HG03521 (cell line): ENCODE measurements at regions not wholly inside any gene's neighbourhood (a gene's known extent, or its start where the extent isn't known, plus 50 kb on each side); places are given as distances from the start of the nearest gene placed in this dataset.

Experiments
- ATAC-seq: cut with Tn5 transposase; IDR thresholded peaks from one replicate; pipeline ENCODE4 v1.9.1; 2021; ENCODE audit warnings: mild to moderate bottlenecking, moderate library complexity; ENCODE audit not compliant: unreplicated experiment

DNA sequence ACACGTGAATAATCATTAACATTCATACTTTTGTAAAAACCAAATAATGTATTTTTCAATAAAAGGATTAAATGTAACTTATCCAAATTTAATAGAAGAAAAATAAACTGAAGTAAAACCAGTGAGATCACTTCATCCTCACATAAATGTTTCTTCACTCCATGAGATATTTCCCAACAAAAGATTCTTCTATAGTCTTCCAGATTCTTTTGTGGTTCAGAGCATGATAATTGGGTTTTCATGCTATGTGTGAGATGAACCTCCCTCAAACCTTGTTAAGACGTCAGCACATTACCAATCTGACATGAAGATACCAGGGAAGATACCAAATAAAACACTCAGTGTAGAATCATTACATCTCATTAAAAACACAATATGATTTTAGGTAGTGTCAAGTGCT, 62.9 kb upstream of the OXGR1 start:
- no peak for ATAC-seq

DNA sequence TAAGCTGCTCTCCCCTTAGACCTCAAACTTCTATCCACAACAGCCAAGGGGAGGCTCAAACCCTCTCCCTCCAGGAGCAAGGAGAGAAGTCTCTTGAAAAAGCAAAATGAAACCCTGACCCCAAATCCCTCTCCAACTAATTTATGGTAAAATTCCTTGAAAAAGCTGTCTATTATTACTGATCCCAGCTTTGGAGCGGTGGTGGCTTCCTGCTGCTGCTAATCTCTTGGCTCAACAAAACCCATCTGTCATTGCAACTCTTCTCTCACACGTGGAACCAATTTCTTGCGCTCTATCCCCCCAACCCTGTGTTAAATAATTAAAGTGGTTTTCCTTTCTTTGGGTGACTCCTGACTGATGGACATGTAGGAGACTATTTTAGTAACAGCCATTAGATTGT, 64.1 kb upstream of the OXGR1 start:
- no peak for ATAC-seq

DNA sequence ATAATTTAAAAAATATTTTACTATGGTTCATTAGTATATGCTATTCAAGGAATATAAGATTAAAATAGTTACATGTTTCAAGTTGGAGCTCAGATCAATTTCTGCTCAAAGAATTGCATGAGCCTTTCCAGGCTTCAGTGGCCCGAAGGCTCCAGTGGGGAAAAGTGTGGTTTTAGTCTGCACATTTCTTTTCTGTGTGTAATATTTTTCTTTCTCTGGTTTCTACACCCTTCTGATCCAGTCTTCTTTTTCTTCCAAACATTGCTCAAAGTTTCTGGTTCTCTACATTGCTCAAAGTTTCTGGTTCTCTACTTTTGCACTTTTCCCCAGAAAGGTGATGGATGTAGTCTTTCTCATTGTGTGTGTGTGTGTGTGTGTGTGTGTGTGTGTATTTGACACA, 64.7 kb upstream of the OXGR1 start:
- ATAC-seq: no peak

DNA sequence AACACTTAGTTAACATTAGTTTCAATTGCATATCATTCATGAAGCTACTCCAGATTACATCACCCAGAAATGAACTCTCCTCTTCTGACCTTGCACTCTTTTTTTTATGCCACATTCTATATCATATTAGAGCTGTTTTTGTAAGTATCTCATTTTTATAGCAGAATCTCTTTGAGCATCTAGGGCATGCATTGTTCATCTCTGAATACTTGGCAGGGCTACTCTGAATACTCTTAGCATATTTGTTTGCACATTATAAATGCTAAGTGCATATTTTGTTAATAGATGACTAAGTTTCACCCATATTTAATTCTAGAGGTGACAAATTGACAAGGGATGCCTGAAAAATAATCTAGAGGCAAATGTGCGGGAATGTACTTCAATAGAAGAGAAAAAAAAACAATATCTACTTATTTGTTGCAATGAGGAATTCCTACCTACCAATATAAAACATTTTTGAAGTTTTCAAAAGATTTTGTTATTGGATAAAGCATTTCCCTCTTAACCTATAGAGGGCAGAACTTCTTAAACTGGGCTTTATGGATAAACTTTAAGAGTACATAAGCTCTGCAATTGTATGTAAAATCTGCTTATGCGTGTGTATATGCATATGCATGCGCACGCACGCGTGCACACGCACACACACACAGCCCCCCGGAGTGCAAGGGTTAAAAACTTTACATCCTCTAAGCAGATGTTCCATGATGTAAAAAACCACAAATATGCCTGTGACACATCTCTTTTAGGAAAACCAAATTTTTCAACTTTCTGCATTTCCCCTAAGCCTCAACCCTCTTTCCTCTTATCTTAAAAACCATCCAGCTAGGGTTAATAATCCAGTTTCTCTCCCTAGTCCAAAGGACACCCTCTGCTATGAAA, 73.0 kb upstream of the OXGR1 start:
- ATAC-seq: no peak

DNA sequence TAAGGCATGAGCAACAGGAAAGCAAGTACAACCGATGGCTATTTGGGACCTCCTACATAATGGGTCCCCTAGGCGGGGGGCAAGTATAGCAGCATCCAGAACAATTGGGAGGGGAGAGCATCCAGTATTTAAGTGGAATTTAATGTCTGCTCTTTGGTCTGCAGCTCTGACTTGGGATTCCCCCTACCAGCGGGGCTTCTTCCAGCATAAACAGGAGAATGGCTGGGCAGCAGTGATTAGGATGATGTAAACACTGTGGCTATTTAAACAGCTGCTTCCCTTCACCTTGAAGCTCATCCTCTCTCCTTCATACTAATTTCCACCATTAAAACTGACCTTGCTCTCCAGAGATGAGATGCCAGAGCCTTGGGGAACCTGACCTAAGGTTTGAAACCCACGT, 73.9 kb upstream of the OXGR1 start:
- no peak for ATAC-seq

DNA sequence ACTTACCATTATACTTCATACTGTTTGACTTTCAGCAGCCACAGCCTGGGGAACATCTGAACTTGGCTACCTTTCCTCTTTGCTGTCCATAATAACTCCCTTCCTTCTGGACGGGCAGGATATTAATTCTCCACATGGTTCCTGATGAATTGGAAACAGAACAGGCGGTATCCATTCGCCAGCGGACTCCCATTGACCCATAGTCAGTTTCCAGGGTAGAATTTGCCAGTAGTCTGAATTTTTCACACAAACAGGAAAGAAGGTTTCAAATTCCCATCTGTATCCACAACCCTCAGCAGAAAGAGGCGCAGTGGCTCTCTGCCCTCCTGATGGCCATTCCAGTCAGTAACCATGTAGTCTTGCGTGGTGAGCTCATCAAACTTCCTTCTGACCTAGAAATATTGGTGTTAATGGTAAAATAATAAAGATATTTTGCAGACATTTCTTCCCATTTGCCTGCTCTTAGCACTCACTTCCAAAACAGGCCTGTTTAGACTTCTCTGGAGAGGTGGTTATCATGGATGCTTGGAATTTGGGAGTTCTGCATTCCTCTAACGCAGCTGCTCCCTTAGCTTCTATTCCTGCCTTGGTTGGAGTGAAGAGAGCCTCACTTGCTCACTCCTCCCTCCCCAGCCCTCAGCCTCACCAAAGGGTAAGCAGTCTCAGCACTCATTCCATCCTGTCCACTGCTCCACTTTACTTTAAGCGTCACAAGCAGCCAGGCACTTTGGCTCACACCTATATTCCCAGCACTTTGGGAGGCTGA, 75.0 kb upstream of the OXGR1 start:
- ATAC-seq: no peak

DNA sequence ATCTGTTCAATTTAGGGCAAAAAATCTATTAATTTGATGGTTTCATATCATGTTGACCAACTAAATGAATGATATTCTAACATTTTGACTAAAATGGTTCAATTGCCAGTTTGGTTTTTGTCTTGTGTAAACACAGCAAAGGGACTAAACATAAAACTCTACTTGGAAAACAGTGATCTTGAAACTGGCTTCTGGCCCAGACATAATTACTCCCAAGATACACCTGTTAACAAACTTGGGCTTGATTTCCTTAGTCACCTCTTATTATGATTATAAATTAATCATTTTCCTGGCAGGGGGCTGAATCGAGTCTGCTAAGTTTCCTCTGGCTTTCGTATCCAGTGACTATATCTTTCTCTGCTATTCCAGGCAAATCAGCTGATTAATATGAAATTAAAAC, 78.0 kb upstream of the OXGR1 start:
- no peak for ATAC-seq

DNA sequence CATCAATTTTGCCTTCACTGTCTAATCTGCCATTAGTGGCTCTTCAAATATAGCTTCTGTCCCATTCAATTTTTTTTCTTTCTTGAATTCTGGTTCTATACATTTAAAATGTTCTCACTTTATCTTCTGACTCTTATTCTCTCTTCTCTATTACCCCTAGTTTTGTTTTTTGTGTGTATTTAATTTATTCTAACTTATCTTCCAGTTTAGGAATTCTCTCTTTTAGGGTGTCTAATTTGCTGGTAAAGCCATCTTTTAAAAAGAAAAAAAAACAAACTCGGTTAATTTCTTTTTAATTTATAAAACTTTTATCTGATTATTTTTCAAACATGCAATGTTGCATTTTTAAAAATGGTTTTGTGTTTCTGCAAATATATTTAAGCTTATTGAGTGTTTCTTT, 80.3 kb upstream of the OXGR1 start:
- ATAC-seq: no peak

DNA sequence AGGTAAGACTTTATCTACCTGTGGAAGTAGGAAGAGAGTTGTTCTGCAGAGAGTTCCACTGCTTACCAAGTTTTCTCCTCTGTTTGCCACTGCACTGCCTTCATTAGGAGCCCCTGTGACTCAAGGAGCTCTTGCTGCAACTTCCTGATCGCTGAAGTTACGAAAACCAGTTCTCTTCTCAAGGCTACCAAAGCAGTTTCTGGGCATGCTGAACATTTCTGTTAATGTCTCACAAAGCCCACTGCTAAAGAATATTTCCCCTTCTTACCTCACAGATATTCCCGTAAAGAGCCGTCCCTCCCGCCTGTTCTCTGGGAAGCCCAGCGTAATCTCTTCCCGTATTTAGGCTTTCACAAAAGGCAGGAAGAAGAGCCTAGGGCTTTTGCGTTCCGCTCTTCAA, 82.6 kb upstream of the OXGR1 start:
- ATAC-seq: no peak

DNA sequence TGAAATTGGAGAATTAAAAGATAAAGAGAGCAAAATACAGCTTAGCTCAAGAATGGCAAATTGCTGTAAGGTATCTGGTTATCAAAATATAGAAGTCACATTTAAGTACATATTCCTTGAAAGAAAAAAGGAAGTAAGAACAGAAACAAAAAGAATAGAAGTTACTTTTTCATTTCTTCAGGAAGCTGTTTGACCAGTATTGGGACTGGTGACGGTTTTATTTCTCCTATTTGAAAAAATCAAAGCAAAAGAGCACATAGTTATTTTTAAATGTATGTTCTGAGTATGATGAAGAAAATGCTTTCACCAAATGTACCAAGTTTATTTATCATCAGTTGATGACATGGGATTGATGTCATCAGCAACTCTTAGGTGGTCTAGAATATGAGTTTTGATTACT, 83.1 kb upstream of the OXGR1 start:
- ATAC-seq: no peak

DNA sequence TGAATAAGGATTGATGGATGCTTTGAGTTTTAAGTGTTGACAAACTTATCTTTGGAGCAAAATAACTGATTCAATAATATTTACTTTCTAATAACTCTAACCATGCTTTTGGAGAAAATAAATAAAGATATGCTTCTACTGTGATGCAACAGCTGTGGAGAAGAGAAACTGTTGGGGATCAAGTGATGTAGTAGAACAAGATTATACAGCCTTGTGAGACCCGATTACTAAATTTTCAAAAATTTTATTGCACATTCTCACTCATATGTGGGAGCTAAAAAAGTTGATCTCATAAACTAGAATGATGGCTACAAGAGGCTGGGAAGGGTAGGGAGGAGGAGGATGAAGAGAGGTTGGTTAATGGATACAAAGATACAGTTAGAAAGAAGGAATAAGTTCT, 85.5 kb upstream of the OXGR1 start:
- ATAC-seq: no peak

DNA sequence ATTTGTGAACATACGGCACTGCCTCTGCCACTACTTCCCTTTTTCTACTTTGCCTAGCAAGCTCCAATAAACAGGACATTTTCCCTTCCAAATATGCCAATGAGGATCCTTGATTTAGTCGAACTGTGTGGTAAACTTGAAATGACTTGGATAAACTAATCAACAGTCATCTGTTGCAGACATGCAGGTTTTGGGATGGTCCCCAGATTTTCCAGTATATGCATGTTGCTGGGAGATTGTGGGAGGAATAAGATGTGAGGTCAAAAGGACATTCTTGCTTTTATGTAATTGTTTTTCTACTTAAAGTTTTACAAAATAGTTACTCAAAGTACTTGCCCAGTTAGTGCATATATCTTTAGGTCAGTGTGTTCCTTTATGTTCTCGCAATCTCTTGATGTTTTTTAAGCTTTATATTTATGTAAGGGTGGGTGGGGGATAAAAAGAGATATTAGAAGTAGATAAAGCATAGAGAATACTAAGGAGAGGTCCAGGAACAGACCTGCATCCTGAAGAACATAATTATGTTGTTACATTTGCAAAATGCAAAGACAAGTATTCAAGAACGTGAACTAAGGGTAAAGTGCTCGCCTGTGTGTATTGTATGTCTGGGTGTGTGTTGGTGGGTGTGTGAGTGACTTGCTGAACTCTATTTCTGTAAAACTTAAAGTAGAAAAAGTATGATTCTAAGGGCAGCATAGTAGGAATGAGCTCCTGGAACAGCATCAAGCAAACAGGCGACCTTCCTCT, 88.4 kb upstream of the OXGR1 start:
- ATAC-seq: no peak

DNA sequence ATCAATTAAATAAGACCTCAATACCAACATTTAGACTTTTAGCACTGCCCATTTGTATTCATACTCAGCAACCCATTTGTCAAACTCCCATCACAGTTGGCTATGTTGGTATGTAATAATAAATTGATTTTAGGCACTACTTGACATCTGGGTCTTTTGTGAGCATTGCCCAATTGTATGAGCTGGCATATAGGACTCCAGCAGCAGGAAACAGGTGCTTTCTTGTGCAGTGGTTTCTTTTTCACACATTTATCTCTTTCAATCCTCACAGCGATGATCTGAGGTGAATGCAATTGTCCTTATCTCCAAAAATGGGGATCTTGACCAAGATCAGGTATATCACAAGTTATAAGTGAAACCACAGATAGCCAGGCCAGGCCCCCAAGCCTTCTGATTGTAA, 96.9 kb upstream of the OXGR1 start:
- no peak for ATAC-seq

DNA sequence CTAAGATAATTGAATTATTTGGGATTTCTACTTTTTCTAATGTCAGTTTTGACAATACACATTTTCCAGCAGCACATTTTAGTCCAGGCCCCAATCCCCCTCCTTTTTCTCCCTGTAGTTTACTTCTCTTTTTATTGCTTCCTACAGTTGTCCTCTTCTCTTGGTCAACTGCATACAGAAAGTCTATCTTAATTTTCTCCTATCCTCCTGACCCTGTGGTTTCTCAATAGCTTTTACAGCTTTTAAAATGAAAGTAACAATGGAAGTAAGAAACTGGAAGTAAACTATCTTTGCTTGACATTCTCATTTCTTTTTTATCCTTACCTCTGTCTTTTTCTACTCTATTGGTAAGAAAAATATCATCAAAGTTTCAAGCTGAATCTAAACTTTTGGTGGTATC, 106.5 kb upstream of the OXGR1 start:
- ATAC-seq: no peak

DNA sequence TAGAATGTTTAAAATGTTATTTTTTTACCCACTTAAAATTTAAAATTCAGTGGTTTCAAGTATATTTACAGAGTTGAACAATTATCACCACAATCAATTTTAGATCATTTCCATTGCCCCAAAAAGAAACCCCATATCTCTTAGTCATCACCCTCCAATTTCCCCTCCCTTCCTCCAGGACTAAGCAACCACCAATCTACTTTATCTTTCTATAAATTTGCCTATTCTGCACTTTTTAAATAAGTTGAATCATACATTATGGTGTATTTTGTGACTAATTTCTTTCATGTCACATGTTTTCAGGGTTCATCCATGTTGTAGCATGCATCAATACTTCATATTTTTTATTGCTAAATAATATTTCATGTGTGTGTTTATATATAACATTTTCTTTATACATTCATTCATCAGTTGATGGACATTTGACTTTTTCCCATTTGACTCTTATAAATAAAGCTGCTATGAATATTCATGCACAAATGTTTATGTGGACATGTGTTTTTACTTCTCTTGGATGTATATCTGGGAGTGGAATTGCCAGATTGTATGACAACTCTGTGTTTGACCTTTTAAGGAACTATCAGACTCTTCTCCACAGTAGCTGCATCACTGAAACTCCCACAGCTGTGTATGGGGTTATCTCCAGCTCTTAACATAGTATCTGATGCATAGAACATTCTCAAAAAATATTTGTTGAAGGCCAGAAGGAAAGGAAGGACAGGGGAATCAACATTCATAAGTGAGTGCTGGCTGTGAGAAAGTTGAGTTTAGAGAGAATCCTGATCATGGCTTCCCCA, 107.8 kb upstream of the OXGR1 start:
- ATAC-seq: no peak

DNA sequence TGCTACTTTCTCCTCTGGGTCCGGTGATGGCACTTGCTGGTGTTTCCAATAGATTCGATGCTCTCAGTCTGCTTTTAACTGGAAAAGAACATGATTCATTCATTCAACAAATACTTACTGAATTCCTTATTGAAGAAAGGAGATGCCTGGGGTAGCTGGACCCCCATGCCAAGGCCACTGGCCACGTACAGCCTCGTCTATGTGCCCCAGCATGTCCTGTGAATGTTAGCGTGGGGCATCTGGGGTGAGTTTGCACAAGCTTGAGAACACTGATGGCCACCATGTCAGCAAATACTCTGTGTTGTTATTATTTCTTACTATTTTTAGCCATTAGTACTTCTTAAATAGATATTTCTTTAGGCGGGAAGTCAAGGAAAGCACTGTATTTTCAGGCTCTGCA, 112.0 kb upstream of the OXGR1 start:
- ATAC-seq: no peak

DNA sequence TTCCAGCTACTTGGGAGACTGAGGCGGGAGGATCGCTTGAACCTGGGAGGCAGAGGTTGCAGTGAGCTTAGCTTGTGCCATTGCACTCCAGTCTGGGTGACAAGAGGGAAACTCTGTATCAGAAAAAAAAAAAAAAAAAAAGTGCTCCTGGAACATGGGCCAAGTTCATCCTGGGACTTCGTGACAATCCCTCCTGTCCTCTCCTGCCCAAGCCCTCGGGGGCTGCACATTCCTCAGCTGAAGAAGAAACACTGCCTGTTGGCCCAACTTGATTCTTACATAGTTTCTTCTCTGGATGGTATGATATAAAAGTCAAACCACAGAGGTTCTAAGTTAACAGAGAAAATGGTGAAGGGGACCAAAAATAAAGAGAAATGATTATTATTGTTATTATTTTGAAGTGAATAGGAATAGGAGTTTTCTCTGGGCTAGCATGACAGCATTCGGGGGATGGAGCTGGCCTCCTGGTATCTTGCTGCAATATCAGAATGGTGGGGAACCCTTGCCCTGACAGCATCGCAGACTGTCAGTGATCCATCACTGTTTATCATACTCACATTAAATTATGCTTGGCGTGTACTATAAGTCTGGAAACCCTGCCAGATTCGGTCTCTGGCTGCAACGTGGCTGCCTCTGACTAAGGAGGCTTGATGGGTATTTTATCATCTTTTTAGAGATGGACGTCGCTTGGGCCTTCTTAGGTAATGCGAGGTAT, 113.7 kb upstream of the OXGR1 start:
- ATAC-seq: no peak

DNA sequence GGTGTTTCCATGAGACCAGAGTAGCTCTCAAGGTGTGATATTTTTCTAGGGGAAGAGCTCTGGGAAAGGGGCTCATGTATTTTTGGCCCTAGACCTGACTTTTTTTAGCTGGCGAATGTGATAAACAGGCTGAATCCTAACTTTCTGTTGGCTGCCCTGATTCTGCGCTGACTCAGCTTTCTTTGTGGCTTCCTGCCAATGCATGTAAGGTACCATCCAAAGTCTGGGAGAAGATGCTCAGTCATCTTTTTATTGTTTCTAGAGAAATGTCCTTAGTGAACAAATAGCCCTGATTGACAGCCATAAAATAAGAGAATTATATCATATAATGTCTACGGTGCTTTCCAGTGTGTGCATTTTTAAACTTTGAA, 113.6 kb upstream of the MBNL2 start:
- no peak for ATAC-seq

DNA sequence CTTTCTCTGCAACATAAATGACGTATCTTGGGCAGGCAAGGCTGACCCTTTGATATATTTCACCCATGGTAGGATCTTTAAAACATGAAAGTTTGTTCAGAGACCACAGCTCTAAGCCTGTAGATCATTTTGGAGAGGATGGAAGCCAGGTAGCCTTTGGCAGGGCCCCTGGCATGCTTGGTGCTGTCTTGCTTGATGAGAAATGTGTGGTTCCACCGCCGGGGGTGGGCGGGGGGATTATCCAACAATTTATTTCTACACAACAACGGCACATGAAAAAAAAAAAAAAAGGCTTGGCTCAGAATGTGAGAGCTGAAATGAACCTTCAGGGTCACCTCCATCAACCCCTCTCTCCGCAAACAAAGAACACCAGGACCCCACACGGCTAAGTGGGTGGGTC, 112.9 kb upstream of the MBNL2 start:
- ATAC-seq: no peak

DNA sequence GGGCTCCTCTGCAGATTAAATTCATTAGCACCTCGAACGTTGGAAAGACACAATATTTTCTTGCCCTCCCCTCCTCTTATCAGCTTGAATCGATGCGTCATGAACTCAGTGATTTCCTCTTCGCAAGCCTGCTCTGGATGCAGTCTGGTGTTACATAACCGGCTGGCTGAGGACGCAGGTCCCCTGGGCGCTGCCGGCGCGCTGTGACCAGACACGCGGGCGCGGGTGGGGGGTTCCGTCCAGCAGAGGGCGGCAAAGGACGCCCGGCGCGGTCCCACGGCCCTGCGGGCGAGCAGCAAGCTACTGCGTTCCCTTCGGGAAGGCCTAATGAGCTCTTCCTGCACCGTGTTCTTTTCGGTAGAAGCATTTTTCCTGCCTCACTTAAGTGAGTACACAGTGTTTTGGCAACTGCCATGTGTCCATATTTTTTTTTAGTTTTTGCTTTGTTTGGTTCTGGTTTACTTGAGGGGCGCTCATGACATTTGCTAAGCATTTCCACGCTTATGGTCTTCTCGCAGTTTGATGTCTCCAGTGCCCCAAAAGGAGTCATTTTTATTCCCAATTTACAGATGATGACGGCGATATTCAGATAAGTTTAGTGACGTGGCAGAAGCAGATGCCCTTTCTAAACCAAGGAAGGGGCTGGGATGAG, 112.2 kb upstream of the MBNL2 start:
- peak; percentile 96 for ATAC-seq
